Gastrocnemius medialis (tissue), 4 donors: ENCODE measurements at regions not wholly inside any gene's neighbourhood (a gene's known extent, or its start where the extent isn't known, plus 50 kb on each side); places are given as distances from the start of the nearest gene placed in this dataset.
"Not testable (repeated sequence)": the region's sequence is repeated elsewhere in the genome, so short reads cannot be mapped to it uniquely, and the experiment has no call there.

ENCODE experiments used
- ATAC-seq, 2 donors: fragments of 150-250 bp; one replicate each; pipeline ENCODE4 v1.9.1; 2016
- DNase-seq, 2 donors: peaks; one replicate each; pipeline ENCODE4 v3.0.0-alpha.2; 2019
- H3K27ac ChIP-seq, 4 donors: fragments of 200-600 bp; sonication (generic); 1 replicate in 1 of 4; 2 replicates in 3 of 4; pipeline ENCODE4 v1.5.1; 2016 to 2018; ENCODE audit warnings: mild to moderate bottlenecking in 2 of 4, moderate library complexity in 1 of 4
- H3K27me3 ChIP-seq, 3 donors: fragments of 200-600 bp; sonication (generic) in 2 of 3; 1 replicate in 1 of 3; 2 replicates in 2 of 3; pipeline versions ENCODE4 v1.5.1 to v1.6.0; 2016 to 2019; ENCODE audit warnings: mild to moderate bottlenecking in 1 of 3, moderate library complexity in 1 of 3
- H3K36me3 ChIP-seq, 2 donors: fragments of 200-600 bp; sonication (generic) in 1 of 2; one replicate each; pipeline ENCODE4 v1.5.1; 2017 to 2018
- H3K4me1 ChIP-seq, 2 donors: fragments of 200-600 bp; sonication (generic) in 1 of 2; one replicate each; pipeline ENCODE4 v1.5.1; 2016 to 2017; ENCODE audit warnings: mild to moderate bottlenecking in 2 of 2
- H3K4me3 ChIP-seq, 4 donors: fragments of 200-600 bp; sonication (generic) in 3 of 4; 1 replicate in 1 of 4; 2 replicates in 3 of 4; pipeline ENCODE4 v1.5.1; 2016 to 2019; ENCODE audit warnings: mild to moderate bottlenecking in 2 of 4
- H3K9me3 ChIP-seq, 3 donors: fragments of 200-600 bp; sonication (generic) in 2 of 3; 1 replicate in 1 of 3; 2 replicates in 2 of 3; pipeline ENCODE4 v1.5.1; 2016 to 2019
- CTCF ChIP-seq, 5 experiments: fragments of 450-650 bp in 3 of 5; fragments of 200-600 bp in 2 of 5; sonication (generic) in 2 of 5; IDR thresholded peaks in 4 of 5; conservative IDR thresholded peaks in 1 of 5; 1 replicate in 4 of 5; 2 replicates in 1 of 5; pipeline ENCODE4 v1.5.1; 2016 to 2019; ENCODE audit warnings: antibody characterized with exemption in 5 of 5, mild to moderate bottlenecking in 3 of 5, moderate library complexity in 3 of 5
- POLR2A ChIP-seq, 2 donors: fragments of 450-650 bp; IDR thresholded peaks; one replicate each; pipeline ENCODE4 v1.6.1; 2017; ENCODE audit warnings: antibody characterized with exemption in 2 of 2, mild to moderate bottlenecking in 2 of 2, moderate library complexity in 2 of 2
- in situ Hi-C, 4 donors: fragments of 200-750 bp; cut with MboI; loops; one replicate each; pipeline versions ENCODE4 v1.15.0 to v1.8.0; 2017; ENCODE audit warnings: low sequenced_read_pairs in 4 of 4
- intact Hi-C: fragments of 100-400 bp; cut with DNase I; formaldehyde crosslinking; loops from one replicate; pipeline ENCODE4 v1.15.1; 2023; ENCODE audit warnings: low total_unique reads

GRCh38 chr2:64889803-64890202 lies 99.4 kb upstream of the SLC1A4 start:
- ATAC-seq, result no peak
- TF ChIP-seq CTCF (IDR thresholded peaks at IDR 0.05 in 4 of 5, conservative IDR thresholded peaks at IDR 0.05 in 1 of 5) (no peak), POLR2A (IDR thresholded peaks at IDR 0.05) (no peak)
- H3K36me3 ChIP-seq, result no peaks in the 10 kb centered on the region
- DNase-seq, result no peak
- intact Hi-C loops, result no loop called here
- no peaks in the 10 kb centered on the region for H3K4me1 ChIP-seq
- H3K4me3 ChIP-seq, result no peak overlapping the region
- H3K27ac ChIP-seq, result no peak overlapping the region
- no peaks in the 10 kb centered on the region for H3K27me3 ChIP-seq
- H3K9me3 ChIP-seq, result no peaks in the 10 kb centered on the region
- in situ Hi-C loops, result loop anchor here in 3 of 4 donors (25.0 kb wide), 1 partner anchor 553 kb away; no protein-coding TSS in a partner anchor

GRCh38 chr2:64896572-64896971 lies 92.6 kb upstream of the SLC1A4 start:
- DNase-seq, ATAC-seq, H3K36me3 ChIP-seq, H3K9me3 ChIP-seq, H3K27ac ChIP-seq, H3K27me3 ChIP-seq, H3K4me1 ChIP-seq, H3K4me3 ChIP-seq, intact Hi-C loops: not testable (repeated sequence)
- in situ Hi-C loops, result loop anchor here in 3 of 4 donors (25.0 kb wide), 1 partner anchor 559 kb away; no protein-coding TSS in a partner anchor

DNA sequence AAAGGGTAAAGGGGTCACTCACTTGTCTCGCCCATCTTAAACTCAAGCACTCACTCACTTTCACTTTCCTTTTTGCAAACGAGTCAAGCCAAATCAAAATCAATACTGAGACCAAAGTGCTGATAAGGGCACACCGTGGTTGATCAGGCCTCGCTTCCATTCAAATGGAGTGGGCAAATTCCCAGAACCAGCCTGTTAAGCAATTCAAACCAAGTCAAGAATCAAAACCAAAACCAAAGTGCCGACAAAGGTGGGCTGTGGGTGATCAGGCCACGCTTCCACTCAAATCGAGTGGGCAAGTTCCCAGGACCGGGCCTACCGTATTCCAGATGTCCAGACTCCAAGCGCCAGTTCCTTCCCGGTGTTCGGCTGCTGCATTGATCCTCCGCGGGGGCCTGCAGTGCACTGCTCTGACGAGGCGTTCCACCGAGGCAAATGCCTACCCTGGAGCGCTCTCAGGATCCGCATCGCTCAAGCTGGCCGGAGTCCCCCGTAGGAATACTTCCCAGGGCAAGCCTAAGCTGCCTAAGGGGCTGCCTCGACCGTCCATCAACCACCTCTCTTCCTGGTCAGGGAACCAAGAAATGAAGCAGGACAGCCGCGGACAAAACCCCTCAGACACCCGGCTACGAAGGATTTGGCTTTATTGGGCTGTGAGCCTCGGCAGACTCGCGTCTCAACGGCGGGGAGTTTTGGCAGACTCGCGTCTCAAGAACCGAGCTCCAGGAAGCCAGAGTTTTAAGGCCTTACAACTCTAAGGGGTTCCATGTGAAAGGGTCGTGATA lies 89.9 kb upstream of the SLC1A4 start:
- intact Hi-C loops, result no loop called here
- ATAC-seq, result no peak
- in situ Hi-C loops, result loop anchor here in 3 of 4 donors (25.0 kb wide), 1 partner anchor 562 kb away; no protein-coding TSS in a partner anchor
- TF ChIP-seq POLR2A (IDR thresholded peaks at IDR 0.05) (no peak), CTCF (IDR thresholded peaks at IDR 0.05 in 4 of 5, conservative IDR thresholded peaks at IDR 0.05 in 1 of 5) (no peak)
- Histone ChIP-seq H3K4me3 (no peak overlapping the region), H3K27me3 (no peaks in the 10 kb centered on the region), H3K27ac (no peak overlapping the region), H3K4me1 (no peaks in the 10 kb centered on the region), H3K9me3 (no peaks in the 10 kb centered on the region), H3K36me3 (no peaks in the 10 kb centered on the region)
- DNase-seq, result no peak

GRCh38 chr2:64899876-64900275 lies 89.3 kb upstream of the SLC1A4 start:
- DNase-seq, intact Hi-C loops, H3K36me3 ChIP-seq, H3K27me3 ChIP-seq, ATAC-seq, H3K4me1 ChIP-seq, H3K9me3 ChIP-seq, H3K4me3 ChIP-seq, H3K27ac ChIP-seq: not testable (repeated sequence)
- in situ Hi-C loops, result loop anchor here (25.0 kb wide), 5 partner anchors 262 to 687 kb away; no protein-coding TSS in a partner anchor

DNA sequence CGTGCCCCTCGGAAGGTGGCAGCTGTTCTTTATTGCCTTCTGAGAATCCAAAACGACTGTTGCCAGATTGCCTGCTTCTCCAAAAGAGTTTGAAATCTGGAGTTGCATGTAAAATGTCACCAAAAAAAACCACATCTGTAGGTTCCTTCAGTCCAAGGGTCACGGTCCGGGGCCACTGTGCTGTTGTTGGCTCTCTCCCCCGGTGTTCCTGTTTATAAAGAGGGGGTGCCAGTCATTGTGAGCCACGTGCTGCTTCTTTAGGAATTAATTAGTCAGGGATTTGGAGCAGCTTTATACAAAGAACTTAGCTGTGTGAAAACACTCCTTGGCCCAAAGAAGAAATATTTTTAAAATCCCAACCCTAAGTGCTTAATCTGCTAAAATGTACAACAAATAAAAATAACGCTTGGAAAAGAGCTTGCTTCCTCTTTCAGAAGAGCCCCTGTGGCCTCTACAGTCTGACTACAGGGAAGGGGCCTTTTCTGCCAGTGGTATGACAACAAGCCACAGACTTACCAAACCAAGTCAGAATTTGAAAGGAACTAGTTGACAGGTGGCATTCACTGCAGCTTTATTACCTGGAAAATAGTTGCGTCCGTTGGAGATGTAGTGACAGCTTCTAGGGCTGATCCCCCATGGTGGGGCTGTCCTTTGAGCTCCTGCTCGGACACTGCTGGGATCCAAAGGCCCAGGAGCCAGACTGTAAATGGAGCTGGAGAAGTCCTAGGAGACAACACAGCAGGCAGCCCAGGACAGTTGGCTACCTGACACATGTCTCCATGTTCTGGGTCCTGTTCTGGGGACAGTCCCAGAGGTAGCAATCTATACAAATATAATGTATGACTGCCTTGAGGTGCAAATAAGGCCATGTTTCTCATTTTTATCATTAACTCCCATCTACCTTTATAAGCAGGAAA lies 84.5 kb upstream of the SLC1A4 start:
- Histone ChIP-seq H3K4me1 (no peaks in the 10 kb centered on the region), H3K9me3 (no peaks in the 10 kb centered on the region), H3K27me3 (no peaks in the 10 kb centered on the region), H3K27ac (no peak overlapping the region), H3K36me3 (no peaks in the 10 kb centered on the region), H3K4me3 (no peak overlapping the region)
- TF ChIP-seq CTCF (IDR thresholded peaks at IDR 0.05 in 4 of 5, conservative IDR thresholded peaks at IDR 0.05 in 1 of 5) (no peak), POLR2A (IDR thresholded peaks at IDR 0.05) (no peak)
- DNase-seq, result no peak
- no peak for ATAC-seq
- intact Hi-C loops, result no loop called here
- in situ Hi-C loops, result loop anchor here (25.0 kb wide), 4 partner anchors 258 to 683 kb away; no protein-coding TSS in a partner anchor
